H1 (cell line): ENCODE measurements at regions not wholly inside any gene's neighbourhood (a gene's known extent, or its start where the extent isn't known, plus 50 kb on each side); places are given as distances from the start of the nearest gene placed in this dataset.

Source experiments
- CTCF ChIP-seq, 3 experiments: IDR thresholded peaks; 1 replicate in 2 of 3; 2 replicates in 1 of 3; pipeline versions ENCODE4 v1.5.1 to v1.6.1; 2011; ENCODE audit warnings: low read length in 3 of 3, mild to moderate bottlenecking in 3 of 3, inconsistent platforms in 2 of 3, low read depth in 1 of 3, moderate library complexity in 1 of 3; ENCODE audit not compliant: insufficient read depth in 1 of 3; ENCODE audit errors: control extremely low read depth in 1 of 3
- NRF1 ChIP-seq: IDR thresholded peaks from 2 replicates; pipeline ENCODE4 v1.6.1; 2011; ENCODE audit warnings: mild to moderate bottlenecking, low read depth, low read length, improper control_type of control experiment
- SP2 ChIP-seq: IDR thresholded peaks from 2 replicates; pipeline ENCODE4 v1.6.1; 2012; ENCODE audit warnings: mild to moderate bottlenecking, low read length, inconsistent platforms

- TF ChIP-seq SP2 (no peak), CTCF (IDR thresholded peaks at IDR 0.05; ENCODE audit: control extremely low read depth in 1 of 3, insufficient read depth in 1 of 3, low read depth in 1 of 3, low read length in 3 of 3) (no peak), NRF1 (no peak)
Observed at GRCh38 chr6:167703781-167704180, 122.9 kb upstream of the AFDN start.
